IMR-90 (cell line): ENCODE measurements at regions not wholly inside any gene's neighbourhood (a gene's known extent, or its start where the extent isn't known, plus 50 kb on each side); places are given as distances from the start of the nearest gene placed in this dataset.

Source experiments
- ATAC-seq: fragments of 200-7000 bp; cut with Tn5 transposase; 2 replicates; pipeline ENCODE4 v1.9.1; 2020; ENCODE audit warnings: low read depth, mild to moderate bottlenecking, moderate library complexity
- BruUV-seq: library from RNA; stranded (reverse); fragments of 400-500 nt; replicated peaks from 2 replicates; lab custom pipeline; 2021; lab: Mats Ljungman, UMichigan
- CTCF ChIA-PET: fragments of 300-600 bp; formaldehyde crosslinking; extraction: SDS; loops from one replicate; lab custom pipeline; 2021; ENCODE audit warnings: antibody characterized with exemption; lab: Yijun Ruan, JAX
- POLR2A ChIA-PET: fragments of 300-600 bp; sonication (Branson Sonifier 250); formaldehyde crosslinking; loops from one replicate; lab custom pipeline; 2022; ENCODE audit warnings: antibody characterized with exemption; ENCODE audit not compliant: unreplicated experiment; lab: Charles Lee
- DNase-seq: peaks from one replicate; pipeline ENCODE4 v3.0.0; 2013
- H2AFZ ChIP-seq: replicated peaks from 2 replicates; pipeline ENCODE3; 2013; ENCODE audit warnings: low read length, mild to moderate bottlenecking; ENCODE audit not compliant: poor library complexity
- H2AK5ac ChIP-seq: 2 replicates; pipeline ENCODE4 v1.6.1; 2013; ENCODE audit warnings: low read depth, low read length, inconsistent platforms
- H2AK9ac ChIP-seq: replicated peaks from 2 replicates; pipeline ENCODE3; 2013; ENCODE audit warnings: mild to moderate bottlenecking, low read depth, low read length, moderate library complexity; ENCODE audit not compliant: poor library complexity
- H2BK120ac ChIP-seq: 2 replicates; pipeline ENCODE4 v1.6.1; 2013; ENCODE audit warnings: low read depth, low read length, inconsistent platforms
- H2BK15ac ChIP-seq: 3 replicates; pipeline ENCODE4 v1.6.1; 2013; ENCODE audit warnings: low read depth, low read length, inconsistent platforms
- H2BK20ac ChIP-seq: 2 replicates; pipeline ENCODE4 v1.6.1; 2013; ENCODE audit warnings: low read depth, mild to moderate bottlenecking, inconsistent platforms, low read length, moderate library complexity
- H2BK5ac ChIP-seq: 2 replicates; pipeline ENCODE4 v1.6.1; 2013; ENCODE audit warnings: mild to moderate bottlenecking, low read depth, low read length, inconsistent platforms; ENCODE audit not compliant: poor library complexity, severe bottlenecking
- H3K14ac ChIP-seq: replicated peaks from 2 replicates; pipeline ENCODE4 v1.6.1; 2013; ENCODE audit warnings: low read depth, low read length, inconsistent platforms
- H3K18ac ChIP-seq: 2 replicates; pipeline ENCODE4 v1.6.1; 2013; ENCODE audit warnings: low read depth, low read length, control low read depth
- H3K23ac ChIP-seq: 2 replicates; pipeline ENCODE4 v1.6.1; 2013; ENCODE audit warnings: low read depth, low read length, inconsistent platforms
- H3K27ac ChIP-seq: 2 replicates; pipeline ENCODE4 v1.5.1; 2013; ENCODE audit warnings: mild to moderate bottlenecking, control low read depth, low read length; ENCODE audit not compliant: insufficient read depth
- H3K27me3 ChIP-seq: 2 replicates; pipeline ENCODE4 v1.6.1; 2013; ENCODE audit warnings: low read length; ENCODE audit not compliant: control insufficient read depth, insufficient read depth
- H3K36me3 ChIP-seq: 2 replicates; pipeline ENCODE4 v1.6.1; 2013; ENCODE audit warnings: low read length, mixed read lengths; ENCODE audit not compliant: control insufficient read depth, insufficient read depth
- H3K4ac ChIP-seq: 2 replicates; pipeline ENCODE4 v1.6.1; 2013; ENCODE audit warnings: low read depth, low read length, inconsistent platforms
- H3K4me1 ChIP-seq: 2 replicates; pipeline ENCODE4 v1.6.1; 2013; ENCODE audit warnings: low read length, mixed read lengths; ENCODE audit not compliant: control insufficient read depth, insufficient read depth
- H3K4me2 ChIP-seq: 2 replicates; pipeline ENCODE4 v1.6.1; 2013; ENCODE audit warnings: low read depth, mild to moderate bottlenecking, control low read depth, low read length, moderate library complexity
- H3K4me3 ChIP-seq: 2 replicates; pipeline ENCODE4 v1.5.1; 2013; ENCODE audit warnings: low read depth, mild to moderate bottlenecking, control low read depth, low read length, moderate library complexity; ENCODE audit not compliant: insufficient read depth
- H3K56ac ChIP-seq: 2 replicates; pipeline ENCODE4 v1.6.1; 2013; ENCODE audit warnings: low read length, inconsistent platforms; ENCODE audit not compliant: insufficient read depth; ENCODE audit errors: extremely low read depth
- H3K79me1 ChIP-seq, 2 experiments: 2 replicates each; pipeline ENCODE4 v1.6.1; 2013; ENCODE audit warnings: low read length in 2 of 2, inconsistent platforms in 1 of 2, low read depth in 1 of 2
- H3K9ac ChIP-seq: 2 replicates; pipeline ENCODE4 v1.6.1; 2013; ENCODE audit warnings: low read depth, low read length, control low read depth
- H3K9me1 ChIP-seq: 2 replicates; pipeline ENCODE4 v1.6.1; 2013; ENCODE audit warnings: low read length, inconsistent platforms; ENCODE audit not compliant: insufficient read depth
- H3K9me3 ChIP-seq: 2 replicates; pipeline ENCODE4 v1.6.1; 2013; ENCODE audit warnings: low read length; ENCODE audit not compliant: control insufficient read depth, insufficient read depth
- H4K20me1 ChIP-seq: 2 replicates; pipeline ENCODE4 v1.6.1; 2013; ENCODE audit warnings: low read length, inconsistent platforms; ENCODE audit not compliant: insufficient read depth
- H4K5ac ChIP-seq: 2 replicates; pipeline ENCODE4 v1.6.1; 2013; ENCODE audit warnings: mild to moderate bottlenecking, low read depth, low read length, control low read depth
- H4K8ac ChIP-seq, 2 experiments: 2 replicates each; pipeline ENCODE4 v1.6.1; 2013; ENCODE audit warnings: low read depth in 2 of 2, low read length in 2 of 2, control low read depth in 1 of 2, inconsistent platforms in 1 of 2
- H4K91ac ChIP-seq: 2 replicates; pipeline ENCODE4 v1.6.1; 2013; ENCODE audit warnings: low read depth, low read length, inconsistent platforms; ENCODE audit not compliant: insufficient read depth
- CEBPB ChIP-seq: IDR thresholded peaks from 2 replicates; pipeline ENCODE4 v1.6.1; 2012; ENCODE audit warnings: low read depth, low read length, improper control_type of control experiment
- CHD1 ChIP-seq: IDR thresholded peaks from 2 replicates; pipeline ENCODE4 v1.6.1; 2012; ENCODE audit warnings: low read depth, low read length, improper control_type of control experiment
- CTCF ChIP-seq: conservative IDR thresholded peaks from 2 replicates; pipeline ENCODE4 v1.5.1; 2012; ENCODE audit warnings: mild to moderate bottlenecking, low read depth, low read length, improper control_type of control experiment
- FOS ChIP-seq: fragments of 150-350 bp; IDR thresholded peaks from 2 replicates; pipeline ENCODE4 v1.6.1; 2016; ENCODE audit warnings: low read depth, low read length
- MAFK ChIP-seq: IDR thresholded peaks from 2 replicates; pipeline ENCODE4 v1.6.1; 2012; ENCODE audit warnings: low read depth, low read length, improper control_type of control experiment
- MXI1 ChIP-seq: IDR thresholded peaks from 2 replicates; pipeline ENCODE4 v1.6.1; 2012; ENCODE audit warnings: low read depth, mild to moderate bottlenecking, low read length, moderate library complexity, borderline replicate concordance
- NFE2L2 ChIP-seq: fragments of 150-350 bp; IDR thresholded peaks from 2 replicates; pipeline ENCODE4 v1.6.1; 2016; ENCODE audit warnings: low read depth, mild to moderate bottlenecking, low read length
- POLR2A ChIP-seq: IDR thresholded peaks from 2 replicates; pipeline ENCODE4 v1.6.1; 2012; ENCODE audit warnings: mild to moderate bottlenecking, low read depth, low read length
- RAD21 ChIP-seq: IDR thresholded peaks from 2 replicates; pipeline ENCODE4 v1.6.1; 2012; ENCODE audit warnings: low read length, improper control_type of control experiment
- RCOR1 ChIP-seq: IDR thresholded peaks from 2 replicates; pipeline ENCODE4 v1.6.1; 2012; ENCODE audit warnings: mild to moderate bottlenecking, low read length, improper control_type of control experiment; ENCODE audit not compliant: insufficient replicate concordance
- RFX5 ChIP-seq: IDR thresholded peaks from 2 replicates; pipeline ENCODE4 v1.8.0; 2012; ENCODE audit warnings: low read depth, mild to moderate bottlenecking, low read length, moderate library complexity
- SMC3 ChIP-seq: fragments of 150-350 bp; IDR thresholded peaks from 2 replicates; pipeline ENCODE4 v1.6.1; 2016; ENCODE audit warnings: low read depth, mild to moderate bottlenecking, antibody characterized with exemption, low read length, moderate library complexity
- USF2 ChIP-seq: fragments of 150-350 bp; IDR thresholded peaks from 2 replicates; pipeline ENCODE4 v1.6.1; 2017; ENCODE audit warnings: mild to moderate bottlenecking, antibody characterized with exemption, low read length, low read depth
- WGBS, 2 experiments: methylation state at CpG; one replicate each; pipeline versions ENCODE4 v1.1.5 to v1.1.7; 2013; ENCODE audit warnings: missing lambda C conversion rate in 2 of 2; ENCODE audit not compliant: insufficient read length in 1 of 2; ENCODE audit errors: extremely low coverage in 2 of 2; 5-methylcytosine and 5-hydroxymethylcytosine counted together
- dilution Hi-C: fragments of 300-500 bp; cut with HindIII; formaldehyde crosslinking; loops from one replicate; pipeline ENCODE4 v1.14.3; 2018; ENCODE audit warnings: low sequenced_read_pairs; ENCODE audit not compliant: unreplicated experiment
- in situ Hi-C: fragments of 300-500 bp; cut with MboI; formaldehyde crosslinking; loops from 3 replicates; pipeline ENCODE4 v1.14.3; 2019; ENCODE audit warnings: low sequenced_read_pairs, inconsistent platforms, mixed read lengths
- intact Hi-C: fragments of 100-400 bp; cut with micrococcal nuclease; formaldehyde crosslinking; loops from 2 replicates; pipeline ENCODE4 v1.10.0; 2022
- TF ChIP-seq, protein P1 (sequence below): fragments of 150-350 bp; IDR thresholded peaks from 2 replicates; pipeline ENCODE4 v1.6.1; 2016; ENCODE audit warnings: low read depth, mild to moderate bottlenecking, low read length, moderate library complexity, borderline replicate concordance

DNA sequence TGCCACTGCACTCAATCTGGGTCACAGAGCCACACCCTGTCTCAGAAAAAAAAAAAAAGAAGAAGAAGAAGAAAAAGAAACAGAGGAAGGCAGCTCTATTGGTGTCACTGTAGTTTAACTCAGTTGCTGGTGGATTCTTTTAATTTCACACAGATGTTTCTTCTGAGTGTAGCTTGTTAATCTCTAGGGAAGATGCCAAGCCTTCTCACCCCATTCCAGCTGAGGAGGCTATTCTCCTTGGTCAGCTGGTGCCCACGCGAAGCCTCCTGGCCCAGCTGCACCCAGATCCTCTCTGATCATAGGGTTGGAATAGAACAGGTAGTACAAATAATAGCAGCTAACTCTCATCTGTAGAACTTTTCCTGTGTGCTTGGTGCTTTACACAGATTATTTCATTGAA lies 113.8 kb upstream of the SPRY4 start:
- ChIA-PET CTCF (interaction anchor here (0.6 kb wide), 1 partner anchor 28 kb away, joined by 4 read pairs; no protein-coding TSS in a partner anchor), POLR2A (no interaction called here)
- H4K8ac ChIP-seq: no peak overlapping the region
- DNase-seq: no peak
- no peak overlapping the region for H3K9ac ChIP-seq
- no peaks in the 10 kb centered on the region for H3K27me3 ChIP-seq
- intact Hi-C loops (loop anchor here (10.0 kb wide), 1 partner anchor 284 kb away; no protein-coding TSS in a partner anchor), in situ Hi-C loops (no loop called here), dilution Hi-C loops (no loop called here)
- no peak overlapping the region for H4K5ac ChIP-seq
- H2AK5ac ChIP-seq: no peak overlapping the region
- H3K23ac ChIP-seq: no peak overlapping the region
- H3K4me3 ChIP-seq: no peak overlapping the region
- no peak overlapping the region for H3K4me2 ChIP-seq
- H2BK5ac ChIP-seq: no peak overlapping the region
- no peak overlapping the region for H2BK15ac ChIP-seq
- H4K20me1 ChIP-seq: no peaks in the 10 kb centered on the region
- H2BK120ac ChIP-seq: no peak overlapping the region
- H3K79me1 ChIP-seq: peaks cover 0 to 11% of the 10 kb centered on the region in 2 experiments; a peak in 2 of 4 replicates
- H2AK9ac ChIP-seq: no peak overlapping the region
- peaks cover 11% of the 10 kb centered on the region for H3K9me1 ChIP-seq
- H3K36me3 ChIP-seq: no peaks in the 10 kb centered on the region
- no peak for TF ChIP-seq NFE2L2
- TF ChIP-seq RCOR1: no peak
- no peak for TF ChIP-seq RFX5
- TF ChIP-seq, protein P1, sequence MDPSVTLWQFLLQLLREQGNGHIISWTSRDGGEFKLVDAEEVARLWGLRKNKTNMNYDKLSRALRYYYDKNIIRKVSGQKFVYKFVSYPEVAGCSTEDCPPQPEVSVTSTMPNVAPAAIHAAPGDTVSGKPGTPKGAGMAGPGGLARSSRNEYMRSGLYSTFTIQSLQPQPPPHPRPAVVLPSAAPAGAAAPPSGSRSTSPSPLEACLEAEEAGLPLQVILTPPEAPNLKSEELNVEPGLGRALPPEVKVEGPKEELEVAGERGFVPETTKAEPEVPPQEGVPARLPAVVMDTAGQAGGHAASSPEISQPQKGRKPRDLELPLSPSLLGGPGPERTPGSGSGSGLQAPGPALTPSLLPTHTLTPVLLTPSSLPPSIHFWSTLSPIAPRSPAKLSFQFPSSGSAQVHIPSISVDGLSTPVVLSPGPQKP: no peak
- TF ChIP-seq CTCF: no peak
- TF ChIP-seq USF2: no peak
- TF ChIP-seq FOS: no peak
- TF ChIP-seq MAFK: no peak
- no peak for TF ChIP-seq MXI1
- no peak for TF ChIP-seq CEBPB
- no peak for TF ChIP-seq CHD1
- no peak for TF ChIP-seq SMC3
- TF ChIP-seq RAD21: no peak
- TF ChIP-seq POLR2A: no peak
- no peak for ATAC-seq
- no peak overlapping the region for H3K14ac ChIP-seq
- no peaks in the 10 kb centered on the region for H3K9me3 ChIP-seq
- no peak overlapping the region for H2AFZ ChIP-seq
- no peak overlapping the region for H3K27ac ChIP-seq
- no CpG with 5 or more reads among the region's 2 CpGs for WGBS, 2 experiments
- no peak overlapping the region; the same call in 1 of the 2 replicates for H3K4ac ChIP-seq
- no peak overlapping the region for H2BK20ac ChIP-seq
- BruUV-seq: no TSS peak
- H3K56ac ChIP-seq: no peak overlapping the region
- H3K18ac ChIP-seq: no peak overlapping the region
- no peak overlapping the region for H4K91ac ChIP-seq
- H3K4me1 ChIP-seq: peaks cover 6% of the 10 kb centered on the region
